Ovary (tissue), 7 donors: ENCODE measurements at regions not wholly inside any gene's neighbourhood (a gene's known extent, or its start where the extent isn't known, plus 50 kb on each side); places are given as distances from the start of the nearest gene placed in this dataset.

Experiments used
- DNase-seq, 5 donors: peaks; one replicate each; pipeline ENCODE4 v3.0.0-alpha.2; 2019 to 2020
- H3K27ac ChIP-seq, 2 donors: fragments of 200-600 bp; one replicate each; pipeline versions ENCODE4 v1.5.1 to v1.8.0; 2019 to 2022
- H3K27me3 ChIP-seq: fragments of 200-600 bp; one replicate; pipeline ENCODE4 v1.8.0; 2022
- H3K36me3 ChIP-seq: fragments of 200-600 bp; sonication (generic); one replicate; pipeline ENCODE4 v1.5.1; 2019
- H3K4me1 ChIP-seq: one replicate; pipeline ENCODE4 v1.8.1; 2013; ENCODE audit warnings: mild to moderate bottlenecking, moderate library complexity; ENCODE audit not compliant: insufficient read depth
- H3K4me3 ChIP-seq: fragments of 200-600 bp; sonication (generic); one replicate; pipeline ENCODE4 v1.5.1; 2017
- H3K9me3 ChIP-seq, 2 donors: fragments of 200-600 bp in 1 of 2; sonication (generic) in 1 of 2; one replicate each; pipeline versions ENCODE4 v1.5.1 to v1.8.1; 2013 to 2019; ENCODE audit warnings: mild to moderate bottlenecking in 1 of 2, moderate library complexity in 1 of 2
- CTCF ChIP-seq, 3 donors: fragments of 450-650 bp in 2 of 3; fragments of 200-600 bp in 1 of 3; IDR thresholded peaks; one replicate each; pipeline versions ENCODE4 v1.5.1 to v1.8.0; 2016 to 2022; ENCODE audit warnings: antibody characterized with exemption in 3 of 3, mild to moderate bottlenecking in 1 of 3
- EP300 ChIP-seq: sonication (generic); formaldehyde crosslinking; IDR thresholded peaks from one replicate; pipeline ENCODE4 v1.6.1; 2017; ENCODE audit warnings: antibody characterized with exemption
- POLR2A ChIP-seq: fragments of 450-650 bp; IDR thresholded peaks from one replicate; pipeline ENCODE4 v1.6.1; 2017; ENCODE audit warnings: antibody characterized with exemption, mild to moderate bottlenecking, moderate library complexity
- WGBS, 3 donors: extraction: QIAGEN DNeasy Blood & Tissue Kit in 1 of 3; methylation state at CpG; one replicate each; pipeline versions ENCODE4 v1.1.5 to v1.1.7; 2013 to 2017; 5-methylcytosine and 5-hydroxymethylcytosine counted together
- intact Hi-C, 4 donors: fragments of 100-400 bp; cut with DNase I; formaldehyde crosslinking; loops; one replicate each; pipeline versions ENCODE4 v1.11.0 to v1.15.1; 2022 to 2023
- donor health status: DM: no; HTN: no; CAD: no; lungs with moderate emphysema.
- donor health status: DM: no; HTN: no; CAD: no.
- donor health status: Bipolar disorder and iron deficiency.
- donor health status: DM: no; HTN: no; CAD: no.
- donor health status: DM: yes; HTN: yes; CAD: no.

GRCh38 chr2:195601361-195601760 is 55.7 kb upstream of the SLC39A10 start:
- intact Hi-C loops = no loop called here
- TF ChIP-seq POLR2A (no peak), CTCF (IDR thresholded peaks at IDR 0.05) (no peak)
- Histone ChIP-seq H3K27ac (no peak overlapping the region), H3K9me3 (no peaks in the 10 kb centered on the region), H3K4me3 (no peak overlapping the region), H3K27me3 (no peaks in the 10 kb centered on the region), H3K36me3 (no peaks in the 10 kb centered on the region), H3K4me1 (no peaks in the 10 kb centered on the region)
- WGBS, 3 donors = 73 to 79% (median 78%) methylated on average over 6 of the region's 6 CpGs
- no peak for DNase-seq

- Histone ChIP-seq H3K9me3 (no peaks in the 10 kb centered on the region), H3K27me3 (no peaks in the 10 kb centered on the region), H3K36me3 (no peaks in the 10 kb centered on the region), H3K27ac (no peak overlapping the region), H3K4me3 (no peak overlapping the region), H3K4me1 (no peaks in the 10 kb centered on the region)
- DNase-seq = no peak
- intact Hi-C loops = no loop called here
- TF ChIP-seq POLR2A (no peak), EP300 (no peak), CTCF (IDR thresholded peaks at IDR 0.05) (no peak)
Observed at GRCh38 chr2:195600778-195601177, 56.2 kb upstream of the SLC39A10 start.

DNA sequence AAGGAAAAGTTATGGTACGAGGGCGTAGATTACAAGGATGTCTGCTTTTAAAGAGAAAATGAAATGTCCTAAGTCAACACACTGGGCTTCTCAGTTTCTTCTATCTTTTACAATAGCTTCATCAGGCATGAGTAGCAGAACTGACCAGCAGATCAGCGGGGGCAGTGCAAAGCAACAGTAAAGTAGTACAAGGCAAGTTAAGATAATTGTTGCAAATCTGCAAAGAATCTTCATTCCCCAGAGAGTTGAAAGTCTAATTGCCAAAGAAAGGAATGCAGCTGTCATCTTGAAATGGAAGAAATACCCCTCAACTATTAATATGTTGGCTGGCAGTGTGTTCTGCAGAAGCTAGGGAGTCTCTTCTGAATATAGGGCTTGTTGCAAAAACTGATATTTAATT is 60.2 kb upstream of the SLC39A10 start:
- WGBS, 3 donors = 80 to 89% (median 85%) methylated on average over 3 of the region's 3 CpGs
- no peak for DNase-seq
- H3K4me1 ChIP-seq = no peaks in the 10 kb centered on the region
- no peak overlapping the region for H3K4me3 ChIP-seq
- H3K36me3 ChIP-seq = no peaks in the 10 kb centered on the region
- H3K27me3 ChIP-seq = no peaks in the 10 kb centered on the region
- intact Hi-C loops = no loop called here
- TF ChIP-seq EP300 (no peak), POLR2A (no peak), CTCF (IDR thresholded peaks at IDR 0.05) (no peak)
- no peak overlapping the region for H3K27ac ChIP-seq
- H3K9me3 ChIP-seq = no peaks in the 10 kb centered on the region

- H3K4me3 ChIP-seq = no peak overlapping the region
- no peaks in the 10 kb centered on the region for H3K4me1 ChIP-seq
- DNase-seq = no peak
- H3K36me3 ChIP-seq = no peaks in the 10 kb centered on the region
- no peaks in the 10 kb centered on the region for H3K27me3 ChIP-seq
- H3K9me3 ChIP-seq = no peaks in the 10 kb centered on the region
- 88 to 94% (median 90%) methylated on average over 6 of the region's 6 CpGs for WGBS, 3 donors
- TF ChIP-seq EP300 (no peak), POLR2A (no peak), CTCF (IDR thresholded peaks at IDR 0.05) (no peak)
- H3K27ac ChIP-seq = no peak overlapping the region
- intact Hi-C loops = no loop called here
Observed at GRCh38 chr2:195595825-195596224, 61.2 kb upstream of the SLC39A10 start.
